HG03103 (cell line): ENCODE measurements at regions not wholly inside any gene's neighbourhood (a gene's known extent, or its start where the extent isn't known, plus 50 kb on each side); places are given as distances from the start of the nearest gene placed in this dataset.
"Not testable (repeated sequence)": the region's sequence is repeated elsewhere in the genome, so short reads cannot be mapped to it uniquely, and the experiment has no call there.

Experiments used
- ATAC-seq: cut with Tn5 transposase; IDR thresholded peaks from one replicate; pipeline ENCODE4 v1.9.1; 2021; ENCODE audit warnings: low read depth; ENCODE audit not compliant: unreplicated experiment

- ATAC-seq, result no peak
Measured at GRCh38 chr12:127781336-127781735, 485.6 kb upstream of the TMEM132C start.

- ATAC-seq, result no peak
Measured at GRCh38 chr12:127785540-127785939, 481.4 kb upstream of the TMEM132C start.

GRCh38 chr12:127785986-127786590, 480.9 kb upstream of the TMEM132C start:
- no peak for ATAC-seq

- no peak for ATAC-seq
Measured at GRCh38 chr12:127787544-127787943, 479.4 kb upstream of the TMEM132C start.

GRCh38 chr12:127790376-127790775, 476.6 kb upstream of the TMEM132C start:
- ATAC-seq, result no peak

GRCh38 chr12:127791217-127791616, 475.8 kb upstream of the TMEM132C start:
- no peak for ATAC-seq

- no peak for ATAC-seq
Measured at GRCh38 chr12:127797918-127798317, 469.1 kb upstream of the TMEM132C start.

- ATAC-seq, result no peak
Measured at GRCh38 chr12:127802271-127802670, 464.7 kb upstream of the TMEM132C start.

- ATAC-seq, result no peak
Measured at GRCh38 chr12:127803545-127803944, 463.4 kb upstream of the TMEM132C start.

- ATAC-seq, result no peak
Measured at GRCh38 chr12:127809275-127809674, 457.7 kb upstream of the TMEM132C start.

- ATAC-seq, result no peak
Measured at GRCh38 chr12:127810041-127810440, 456.9 kb upstream of the TMEM132C start.

GRCh38 chr12:127810459-127810858, 456.5 kb upstream of the TMEM132C start:
- ATAC-seq, result not testable (repeated sequence)

- ATAC-seq, result no peak
Measured at GRCh38 chr12:127811988-127812387, 455.0 kb upstream of the TMEM132C start.

GRCh38 chr12:127813147-127813546, 453.8 kb upstream of the TMEM132C start:
- ATAC-seq, result no peak

- ATAC-seq, result no peak
Measured at GRCh38 chr12:127819056-127819455, 447.9 kb upstream of the TMEM132C start.

GRCh38 chr12:127820271-127820670, 446.7 kb upstream of the TMEM132C start:
- no peak for ATAC-seq

- no peak for ATAC-seq
Measured at GRCh38 chr12:127820846-127821245, 446.1 kb upstream of the TMEM132C start.

GRCh38 chr12:127822809-127823411, 444.1 kb upstream of the TMEM132C start:
- no peak for ATAC-seq

- ATAC-seq, result no peak
Measured at GRCh38 chr12:127823801-127824200, 443.2 kb upstream of the TMEM132C start.

- no peak for ATAC-seq
Measured at GRCh38 chr12:127829281-127830064, 437.5 kb upstream of the TMEM132C start.

GRCh38 chr12:127830065-127830460, 436.9 kb upstream of the TMEM132C start:
- ATAC-seq, result no peak

GRCh38 chr12:127830730-127831129, 436.2 kb upstream of the TMEM132C start:
- no peak for ATAC-seq
